ENCODE measurements at regions not wholly inside any gene's neighbourhood (a gene's known extent, or its start where the extent isn't known, plus 50 kb on each side); places are given as distances from the start of the nearest gene placed in this dataset.

DNA sequence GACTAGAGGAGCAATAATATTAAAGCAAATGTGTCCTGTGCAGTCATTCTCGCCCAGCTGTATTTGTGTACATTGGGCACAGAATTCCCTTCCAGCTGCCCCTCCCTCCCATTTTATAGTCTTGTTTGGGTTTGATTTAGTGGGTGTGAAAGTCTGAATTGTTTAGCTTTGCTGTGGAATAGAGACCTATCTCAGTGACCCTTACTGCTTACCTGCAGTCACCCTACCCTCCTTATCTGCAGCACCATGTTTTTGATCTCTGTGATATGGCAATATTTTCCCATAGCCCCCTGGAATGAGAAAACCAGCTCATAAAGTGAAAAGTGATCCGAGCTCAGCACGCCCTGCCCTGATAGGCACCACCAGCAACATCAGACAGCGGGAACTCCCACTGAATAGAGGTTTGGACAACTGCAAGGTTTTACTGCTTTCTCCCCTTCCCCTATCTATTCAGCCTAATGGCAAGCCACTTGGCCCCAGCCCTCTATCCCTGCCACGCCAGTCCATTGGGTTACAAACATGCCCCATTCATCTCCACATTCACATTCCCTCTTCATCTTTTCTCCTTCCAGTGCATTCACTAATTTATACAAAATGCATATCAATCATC lies 199.0 kb downstream of the ETS1 start (continued):
- TF ChIP-seq, protein P1, sequence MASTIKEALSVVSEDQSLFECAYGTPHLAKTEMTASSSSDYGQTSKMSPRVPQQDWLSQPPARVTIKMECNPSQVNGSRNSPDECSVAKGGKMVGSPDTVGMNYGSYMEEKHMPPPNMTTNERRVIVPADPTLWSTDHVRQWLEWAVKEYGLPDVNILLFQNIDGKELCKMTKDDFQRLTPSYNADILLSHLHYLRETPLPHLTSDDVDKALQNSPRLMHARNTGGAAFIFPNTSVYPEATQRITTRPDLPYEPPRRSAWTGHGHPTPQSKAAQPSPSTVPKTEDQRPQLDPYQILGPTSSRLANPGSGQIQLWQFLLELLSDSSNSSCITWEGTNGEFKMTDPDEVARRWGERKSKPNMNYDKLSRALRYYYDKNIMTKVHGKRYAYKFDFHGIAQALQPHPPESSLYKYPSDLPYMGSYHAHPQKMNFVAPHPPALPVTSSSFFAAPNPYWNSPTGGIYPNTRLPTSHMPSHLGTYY (CRISPR knock-in tag; IDR thresholded peaks at IDR 0.05): no peak
- TF ChIP-seq, protein P2, sequence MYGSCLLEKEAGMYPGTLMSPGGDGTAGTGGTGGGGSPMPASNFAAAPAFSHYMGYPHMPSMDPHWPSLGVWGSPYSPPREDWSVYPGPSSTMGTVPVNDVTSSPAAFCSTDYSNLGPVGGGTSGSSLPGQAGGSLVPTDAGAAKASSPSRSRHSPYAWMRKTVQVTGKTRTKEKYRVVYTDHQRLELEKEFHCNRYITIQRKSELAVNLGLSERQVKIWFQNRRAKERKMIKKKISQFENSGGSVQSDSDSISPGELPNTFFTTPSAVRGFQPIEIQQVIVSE (CRISPR knock-in tag; IDR thresholded peaks at IDR 0.05; ENCODE audit: borderline replicate concordance): no peak
- TF ChIP-seq ZNF416 (CRISPR knock-in tag; IDR thresholded peaks at IDR 0.05): no peak
- TF ChIP-seq MYBL2 (CRISPR knock-in tag; IDR thresholded peaks at IDR 0.05): no peak
- no peak for TF ChIP-seq TEAD4 (CRISPR knock-in tag; IDR thresholded peaks at IDR 0.05)
- TF ChIP-seq ZNF671 (CRISPR knock-in tag; IDR thresholded peaks at IDR 0.05): no peak
- no peak for TF ChIP-seq ZNF121 (CRISPR knock-in tag; IDR thresholded peaks at IDR 0.05)
- TF ChIP-seq ZNF219 (CRISPR knock-in tag; IDR thresholded peaks at IDR 0.05; ENCODE audit: borderline replicate concordance): no peak
- TF ChIP-seq, protein P3, sequence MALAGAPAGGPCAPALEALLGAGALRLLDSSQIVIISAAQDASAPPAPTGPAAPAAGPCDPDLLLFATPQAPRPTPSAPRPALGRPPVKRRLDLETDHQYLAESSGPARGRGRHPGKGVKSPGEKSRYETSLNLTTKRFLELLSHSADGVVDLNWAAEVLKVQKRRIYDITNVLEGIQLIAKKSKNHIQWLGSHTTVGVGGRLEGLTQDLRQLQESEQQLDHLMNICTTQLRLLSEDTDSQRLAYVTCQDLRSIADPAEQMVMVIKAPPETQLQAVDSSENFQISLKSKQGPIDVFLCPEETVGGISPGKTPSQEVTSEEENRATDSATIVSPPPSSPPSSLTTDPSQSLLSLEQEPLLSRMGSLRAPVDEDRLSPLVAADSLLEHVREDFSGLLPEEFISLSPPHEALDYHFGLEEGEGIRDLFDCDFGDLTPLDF (CRISPR knock-in tag; IDR thresholded peaks at IDR 0.05): no peak
- no peak for TF ChIP-seq PREB (CRISPR knock-in tag; IDR thresholded peaks at IDR 0.05; ENCODE audit: borderline replicate concordance)
- no peak for TF ChIP-seq ZNF532 (CRISPR knock-in tag; IDR thresholded peaks at IDR 0.05; ENCODE audit: borderline replicate concordance)
- TF ChIP-seq ZNF138 (CRISPR knock-in tag; conservative IDR thresholded peaks at IDR 0.05): no peak

DNA sequence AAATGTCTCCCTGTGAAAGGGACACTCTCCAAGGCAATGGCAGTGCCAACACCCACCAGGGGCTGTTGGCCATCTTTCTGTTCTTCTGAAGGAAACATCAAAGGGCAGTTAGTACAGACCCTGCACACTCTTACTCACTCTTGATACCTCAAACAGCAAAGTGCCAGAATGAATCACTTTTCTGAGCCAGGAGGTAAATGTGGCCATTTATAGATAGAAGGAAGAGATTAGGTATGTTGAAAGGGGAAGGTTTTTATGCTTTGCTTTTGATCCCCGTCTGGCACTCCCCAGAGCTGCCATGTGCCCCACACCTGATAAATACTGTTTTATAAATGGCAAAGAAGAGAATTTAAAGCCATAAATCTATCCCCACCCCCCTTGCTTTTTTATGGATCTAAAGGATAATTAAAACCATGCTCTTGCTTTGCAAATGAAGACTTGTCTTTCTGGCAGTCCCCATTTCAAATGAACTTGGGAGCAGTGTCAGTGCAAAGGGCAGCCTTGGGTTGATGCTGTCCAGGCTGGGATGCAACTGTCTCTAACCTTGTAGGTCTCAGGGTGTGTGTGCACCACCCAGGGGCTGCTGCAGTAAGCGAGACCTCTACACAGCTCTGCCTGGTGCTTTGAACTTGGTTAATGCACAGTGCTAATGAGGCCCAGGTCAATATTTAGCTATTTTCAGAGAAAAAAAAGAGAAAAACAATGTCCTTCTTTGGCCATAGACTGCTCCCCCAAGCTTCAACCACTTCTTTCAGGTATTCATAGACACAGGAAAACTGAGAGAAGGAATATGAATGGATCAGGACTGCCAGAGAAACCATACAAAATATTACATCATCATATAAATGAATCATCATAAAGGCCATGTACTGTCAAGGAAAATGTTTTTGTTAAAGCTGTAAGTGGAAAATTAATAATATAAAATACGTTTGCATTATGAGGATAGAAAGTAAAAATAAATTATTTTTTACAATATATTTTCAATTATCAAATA lies 207.5 kb downstream of the ETS1 start:
- no peak overlapping the region for H3K4me3 Mint-ChIP-seq
- POLR2A ChIA-PET: no interaction called here
- TF ChIP-seq JAZF1 (CRISPR knock-in tag; IDR thresholded peaks at IDR 0.05) (no peak), STAT6 (CRISPR knock-in tag; conservative IDR thresholded peaks at IDR 0.05; ENCODE audit: low read depth) (no peak), RELA (CRISPR knock-in tag; IDR thresholded peaks at IDR 0.05; ENCODE audit: borderline replicate concordance) (no peak), ZNF425 (CRISPR knock-in tag; conservative IDR thresholded peaks at IDR 0.05) (no peak)
- TF ChIP-seq, protein P4, sequence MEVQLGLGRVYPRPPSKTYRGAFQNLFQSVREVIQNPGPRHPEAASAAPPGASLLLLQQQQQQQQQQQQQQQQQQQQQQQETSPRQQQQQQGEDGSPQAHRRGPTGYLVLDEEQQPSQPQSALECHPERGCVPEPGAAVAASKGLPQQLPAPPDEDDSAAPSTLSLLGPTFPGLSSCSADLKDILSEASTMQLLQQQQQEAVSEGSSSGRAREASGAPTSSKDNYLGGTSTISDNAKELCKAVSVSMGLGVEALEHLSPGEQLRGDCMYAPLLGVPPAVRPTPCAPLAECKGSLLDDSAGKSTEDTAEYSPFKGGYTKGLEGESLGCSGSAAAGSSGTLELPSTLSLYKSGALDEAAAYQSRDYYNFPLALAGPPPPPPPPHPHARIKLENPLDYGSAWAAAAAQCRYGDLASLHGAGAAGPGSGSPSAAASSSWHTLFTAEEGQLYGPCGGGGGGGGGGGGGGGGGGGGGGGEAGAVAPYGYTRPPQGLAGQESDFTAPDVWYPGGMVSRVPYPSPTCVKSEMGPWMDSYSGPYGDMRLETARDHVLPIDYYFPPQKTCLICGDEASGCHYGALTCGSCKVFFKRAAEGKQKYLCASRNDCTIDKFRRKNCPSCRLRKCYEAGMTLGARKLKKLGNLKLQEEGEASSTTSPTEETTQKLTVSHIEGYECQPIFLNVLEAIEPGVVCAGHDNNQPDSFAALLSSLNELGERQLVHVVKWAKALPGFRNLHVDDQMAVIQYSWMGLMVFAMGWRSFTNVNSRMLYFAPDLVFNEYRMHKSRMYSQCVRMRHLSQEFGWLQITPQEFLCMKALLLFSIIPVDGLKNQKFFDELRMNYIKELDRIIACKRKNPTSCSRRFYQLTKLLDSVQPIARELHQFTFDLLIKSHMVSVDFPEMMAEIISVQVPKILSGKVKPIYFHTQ (CRISPR knock-in tag; IDR thresholded peaks at IDR 0.05): no peak

More for the DNA sequence above, 207.5 kb downstream of the ETS1 start:
- Mint-ChIP-seq H3K36me3 (no peaks in the 10 kb centered on the region; the same call in 1 of the 2 replicates), H3K27me3 (ENCODE audit: low read depth) (no peaks in the 10 kb centered on the region; the same call in 1 of the 2 replicates), H3K4me1 (peaks cover 12% of the 10 kb centered on the region), H3K27ac (no peak overlapping the region), H3K9me3 (peaks cover 26% of the 10 kb centered on the region)
- CTCF ChIA-PET: no interaction called here
- ATAC-seq (no peak), DNase-seq (ENCODE audit: low spot score) (no peak)

Measured in WTC11 (cell line).